Esophagus muscularis mucosa (tissue), 4 donors: ENCODE measurements at regions not wholly inside any gene's neighbourhood (a gene's known extent, or its start where the extent isn't known, plus 50 kb on each side); places are given as distances from the start of the nearest gene placed in this dataset.

Experiments
- EP300 ChIP-seq: sonication (generic); formaldehyde crosslinking; IDR thresholded peaks from one replicate; pipeline ENCODE4 v1.6.1; 2017; ENCODE audit warnings: antibody characterized with exemption
- POLR2A ChIP-seq: fragments of 450-650 bp; IDR thresholded peaks from one replicate; pipeline ENCODE4 v1.6.1; 2017; ENCODE audit warnings: antibody characterized with exemption, moderate library complexity, mild to moderate bottlenecking, low read depth
- POLR2AphosphoS5 ChIP-seq, 2 donors: sonication (generic); formaldehyde crosslinking; IDR thresholded peaks; one replicate each; pipeline ENCODE4 v1.6.1; 2017; ENCODE audit warnings: antibody characterized with exemption in 2 of 2
- TF ChIP-seq, protein P1 (sequence below), 3 experiments: fragments of 200-600 bp in 2 of 3; fragments of 450-650 bp in 1 of 3; sonication (generic) in 2 of 3; IDR thresholded peaks; one replicate each; pipeline ENCODE4 v1.5.1; 2017 to 2019; ENCODE audit warnings: antibody characterized with exemption in 3 of 3, mild to moderate bottlenecking in 2 of 3, moderate library complexity in 1 of 3

DNA sequence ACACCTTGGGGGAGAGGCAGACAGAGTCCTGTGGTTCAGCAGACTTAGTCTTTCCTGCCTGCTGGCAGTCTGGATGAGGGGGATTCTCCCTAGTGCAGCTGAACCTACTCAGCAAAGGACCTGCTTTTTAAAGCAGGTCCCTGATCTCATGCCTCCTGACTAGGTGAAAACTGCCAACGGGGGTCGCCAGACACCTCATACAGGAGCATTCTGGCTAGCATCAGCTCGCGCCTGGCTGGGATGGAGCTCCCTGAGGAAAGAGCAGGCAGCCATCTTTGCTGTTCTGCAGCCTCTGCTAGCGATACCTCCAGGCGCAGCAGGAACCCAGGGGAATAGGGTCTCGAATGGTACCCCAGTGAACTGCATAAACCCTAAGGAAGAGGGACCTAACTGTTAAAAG is 225.2 kb downstream of the CDH9 start:
- TF ChIP-seq POLR2A: no peak
- TF ChIP-seq, protein P1, sequence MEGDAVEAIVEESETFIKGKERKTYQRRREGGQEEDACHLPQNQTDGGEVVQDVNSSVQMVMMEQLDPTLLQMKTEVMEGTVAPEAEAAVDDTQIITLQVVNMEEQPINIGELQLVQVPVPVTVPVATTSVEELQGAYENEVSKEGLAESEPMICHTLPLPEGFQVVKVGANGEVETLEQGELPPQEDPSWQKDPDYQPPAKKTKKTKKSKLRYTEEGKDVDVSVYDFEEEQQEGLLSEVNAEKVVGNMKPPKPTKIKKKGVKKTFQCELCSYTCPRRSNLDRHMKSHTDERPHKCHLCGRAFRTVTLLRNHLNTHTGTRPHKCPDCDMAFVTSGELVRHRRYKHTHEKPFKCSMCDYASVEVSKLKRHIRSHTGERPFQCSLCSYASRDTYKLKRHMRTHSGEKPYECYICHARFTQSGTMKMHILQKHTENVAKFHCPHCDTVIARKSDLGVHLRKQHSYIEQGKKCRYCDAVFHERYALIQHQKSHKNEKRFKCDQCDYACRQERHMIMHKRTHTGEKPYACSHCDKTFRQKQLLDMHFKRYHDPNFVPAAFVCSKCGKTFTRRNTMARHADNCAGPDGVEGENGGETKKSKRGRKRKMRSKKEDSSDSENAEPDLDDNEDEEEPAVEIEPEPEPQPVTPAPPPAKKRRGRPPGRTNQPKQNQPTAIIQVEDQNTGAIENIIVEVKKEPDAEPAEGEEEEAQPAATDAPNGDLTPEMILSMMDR (IDR thresholded peaks at IDR 0.05): no peak
- no peak for TF ChIP-seq POLR2AphosphoS5 (IDR thresholded peaks at IDR 0.05)
- no peak for TF ChIP-seq EP300
